AG09309 (cell line): ENCODE measurements at regions not wholly inside any gene's neighbourhood (a gene's known extent, or its start where the extent isn't known, plus 50 kb on each side); places are given as distances from the start of the nearest gene placed in this dataset.

Experiments used
- DNase-seq: peaks from one replicate; pipeline ENCODE4 v3.0.0-alpha.2; 2010; ENCODE audit warnings: low read depth
- H3K4me3 ChIP-seq: 2 replicates; pipeline ENCODE4 v1.5.1; 2011; ENCODE audit warnings: mild to moderate bottlenecking, low read depth, low read length, moderate library complexity; ENCODE audit not compliant: control insufficient read depth
- TF ChIP-seq, protein P1 (sequence below): IDR thresholded peaks from 2 replicates; pipeline ENCODE4 v1.5.1; 2011; ENCODE audit warnings: mild to moderate bottlenecking, low read depth, low read length, inconsistent platforms; ENCODE audit not compliant: insufficient read depth, control insufficient read depth; ENCODE audit errors: missing control alignments

DNA sequence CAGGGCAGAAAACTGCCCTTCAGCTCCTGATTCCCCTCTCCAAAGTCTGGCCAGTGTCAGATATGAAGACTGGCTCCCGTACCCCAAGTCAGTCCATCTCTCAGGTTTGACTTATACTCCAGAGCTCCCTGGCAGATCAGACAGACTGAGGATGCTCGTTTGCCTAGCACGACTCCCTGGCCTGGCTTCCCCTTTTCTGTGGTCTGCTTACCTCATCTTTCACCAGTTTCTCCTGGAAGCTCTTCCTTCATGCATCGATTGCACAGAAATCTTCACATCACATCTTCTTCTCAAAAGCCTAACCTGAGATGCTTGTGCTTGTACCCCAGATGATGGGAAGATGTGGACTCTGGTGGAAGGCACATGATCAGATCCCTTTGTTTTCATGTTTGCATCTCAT is 387.9 kb upstream of the POU3F3 start:
- TF ChIP-seq, protein P1, sequence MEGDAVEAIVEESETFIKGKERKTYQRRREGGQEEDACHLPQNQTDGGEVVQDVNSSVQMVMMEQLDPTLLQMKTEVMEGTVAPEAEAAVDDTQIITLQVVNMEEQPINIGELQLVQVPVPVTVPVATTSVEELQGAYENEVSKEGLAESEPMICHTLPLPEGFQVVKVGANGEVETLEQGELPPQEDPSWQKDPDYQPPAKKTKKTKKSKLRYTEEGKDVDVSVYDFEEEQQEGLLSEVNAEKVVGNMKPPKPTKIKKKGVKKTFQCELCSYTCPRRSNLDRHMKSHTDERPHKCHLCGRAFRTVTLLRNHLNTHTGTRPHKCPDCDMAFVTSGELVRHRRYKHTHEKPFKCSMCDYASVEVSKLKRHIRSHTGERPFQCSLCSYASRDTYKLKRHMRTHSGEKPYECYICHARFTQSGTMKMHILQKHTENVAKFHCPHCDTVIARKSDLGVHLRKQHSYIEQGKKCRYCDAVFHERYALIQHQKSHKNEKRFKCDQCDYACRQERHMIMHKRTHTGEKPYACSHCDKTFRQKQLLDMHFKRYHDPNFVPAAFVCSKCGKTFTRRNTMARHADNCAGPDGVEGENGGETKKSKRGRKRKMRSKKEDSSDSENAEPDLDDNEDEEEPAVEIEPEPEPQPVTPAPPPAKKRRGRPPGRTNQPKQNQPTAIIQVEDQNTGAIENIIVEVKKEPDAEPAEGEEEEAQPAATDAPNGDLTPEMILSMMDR = no peak
- H3K4me3 ChIP-seq = no peak overlapping the region
- DNase-seq = no peak

DNA sequence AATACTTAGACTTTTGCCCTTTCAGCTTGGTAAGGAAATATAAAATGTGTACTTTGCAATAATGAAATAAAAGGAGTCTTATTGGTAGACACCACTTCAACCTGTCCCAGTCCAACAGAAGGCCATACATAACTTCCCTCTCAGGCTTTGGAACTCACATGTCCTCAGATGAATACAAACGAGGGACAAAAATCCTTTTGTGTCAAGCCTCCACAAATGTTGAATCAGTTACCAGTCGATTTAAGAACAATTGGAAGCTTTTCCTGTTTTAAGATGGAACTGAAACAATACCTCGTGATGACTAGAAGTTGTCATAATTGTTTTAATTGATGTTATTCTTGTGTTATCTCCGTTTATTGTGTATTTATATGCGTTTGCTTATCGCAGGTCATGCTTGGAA is 385.1 kb upstream of the POU3F3 start:
- TF ChIP-seq, protein P1 = no peak
- H3K4me3 ChIP-seq = no peak overlapping the region
- no peak for DNase-seq

DNA sequence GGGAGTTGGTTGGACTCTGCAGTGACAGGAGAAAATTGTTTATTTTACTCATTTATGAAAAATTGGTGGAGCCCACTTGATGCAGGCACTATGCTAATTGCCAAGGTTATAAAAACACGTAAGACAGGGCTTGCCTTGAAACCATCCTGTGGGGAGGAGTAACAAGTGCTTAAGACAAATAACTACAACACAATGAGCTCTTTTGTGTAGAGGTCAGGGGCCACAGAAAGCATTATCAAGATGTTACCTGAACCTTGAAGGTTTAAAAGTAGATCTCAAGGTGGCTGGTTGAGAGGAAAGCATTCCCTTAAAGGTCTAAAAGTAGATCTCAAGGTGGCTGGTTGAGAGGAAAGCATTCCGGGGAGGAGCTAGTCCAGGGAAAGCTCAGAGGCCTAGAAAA is 381.8 kb upstream of the POU3F3 start:
- no peak for DNase-seq
- H3K4me3 ChIP-seq = no peak overlapping the region
- TF ChIP-seq, protein P1 = no peak

DNA sequence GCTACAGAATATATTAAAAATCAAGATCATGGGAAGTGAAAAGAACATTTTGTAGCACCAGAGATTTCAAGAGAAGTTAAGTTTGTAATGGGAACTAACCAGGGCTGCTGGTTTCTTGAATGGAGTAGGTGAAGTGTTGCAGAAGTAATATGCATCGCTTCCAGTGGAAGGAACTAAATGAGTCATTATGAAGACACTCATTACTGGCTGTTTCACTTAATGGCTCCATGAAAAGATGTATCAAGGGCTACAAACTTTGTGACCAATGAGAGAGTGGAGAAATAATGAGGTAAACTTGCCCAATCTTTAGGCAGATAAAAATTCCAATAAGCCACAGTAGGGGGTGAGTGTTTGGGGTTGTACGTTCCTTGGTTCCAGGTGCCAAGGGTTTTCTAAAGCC is 380.4 kb upstream of the POU3F3 start:
- H3K4me3 ChIP-seq = no peak overlapping the region
- TF ChIP-seq, protein P1 = no peak
- DNase-seq = no peak

DNA sequence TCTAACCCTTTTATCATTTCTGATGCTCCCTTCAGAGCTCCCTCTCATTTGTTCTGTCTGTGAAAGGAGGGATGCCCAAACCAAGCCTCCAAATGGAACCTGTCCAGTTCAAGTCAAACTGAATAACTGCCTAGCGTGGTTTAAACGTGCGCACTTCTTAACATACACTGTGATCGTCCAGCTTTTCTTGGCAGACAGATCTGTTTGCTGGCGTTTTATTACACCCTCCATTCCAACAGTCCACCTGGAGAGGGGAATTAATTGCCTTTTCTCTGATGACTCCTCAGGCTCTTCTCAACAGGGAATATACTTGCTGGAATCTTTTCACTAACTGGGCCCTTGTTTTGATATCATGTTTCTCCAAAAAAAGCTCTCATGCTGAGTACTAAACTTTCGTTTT is 379.2 kb upstream of the POU3F3 start:
- no peak for DNase-seq
- H3K4me3 ChIP-seq = no peak overlapping the region
- TF ChIP-seq, protein P1 = no peak

DNA sequence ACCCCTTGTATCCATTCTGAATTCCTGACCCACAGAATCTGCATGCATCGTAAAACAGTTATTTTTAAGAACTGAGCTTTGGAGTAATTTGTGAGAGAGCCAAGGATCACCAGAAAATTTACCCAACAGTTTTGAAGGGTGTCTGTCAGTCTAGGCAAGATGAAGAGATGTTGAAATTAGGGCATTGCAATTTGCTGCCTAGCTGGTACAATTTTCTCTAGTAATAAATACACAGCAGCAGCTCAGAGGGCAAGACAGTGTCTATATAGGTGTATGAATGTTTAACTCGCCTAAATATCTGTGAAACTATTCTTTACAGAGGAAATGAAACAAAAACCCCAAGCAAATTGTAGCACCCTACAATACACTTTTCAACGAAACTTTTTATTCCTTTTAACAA is 377.8 kb upstream of the POU3F3 start:
- H3K4me3 ChIP-seq = no peak overlapping the region
- DNase-seq = no peak
- TF ChIP-seq, protein P1 = no peak

DNA sequence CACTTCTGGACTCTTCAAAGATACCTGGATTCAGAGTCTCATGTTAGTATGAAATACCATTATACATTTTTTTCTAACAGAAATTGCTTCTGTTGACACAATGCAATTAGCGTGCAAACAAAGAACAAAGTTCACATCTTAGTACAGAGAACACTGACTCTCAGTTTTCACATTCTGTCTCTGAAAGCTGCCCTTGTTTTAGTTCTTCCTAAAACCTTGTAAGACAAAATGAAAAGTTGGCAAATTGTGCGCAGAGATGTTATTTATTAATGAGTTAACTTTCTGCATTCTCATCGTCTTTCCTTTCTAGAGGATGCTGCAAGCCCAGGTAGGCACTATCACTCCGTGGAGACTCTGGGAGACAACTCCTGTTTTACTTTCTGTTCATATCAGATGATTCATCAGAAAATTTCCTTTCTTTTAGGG is 377.3 kb upstream of the POU3F3 start:
- TF ChIP-seq, protein P1 = no peak
- no peak for DNase-seq
- no peak overlapping the region for H3K4me3 ChIP-seq
